ENCODE measurements at regions not wholly inside any gene's neighbourhood (a gene's known extent, or its start where the extent isn't known, plus 50 kb on each side); places are given as distances from the start of the nearest gene placed in this dataset.
"Not testable (repeated sequence)": the region's sequence is repeated elsewhere in the genome, so short reads cannot be mapped to it uniquely, and the experiment has no call there.

DNA sequence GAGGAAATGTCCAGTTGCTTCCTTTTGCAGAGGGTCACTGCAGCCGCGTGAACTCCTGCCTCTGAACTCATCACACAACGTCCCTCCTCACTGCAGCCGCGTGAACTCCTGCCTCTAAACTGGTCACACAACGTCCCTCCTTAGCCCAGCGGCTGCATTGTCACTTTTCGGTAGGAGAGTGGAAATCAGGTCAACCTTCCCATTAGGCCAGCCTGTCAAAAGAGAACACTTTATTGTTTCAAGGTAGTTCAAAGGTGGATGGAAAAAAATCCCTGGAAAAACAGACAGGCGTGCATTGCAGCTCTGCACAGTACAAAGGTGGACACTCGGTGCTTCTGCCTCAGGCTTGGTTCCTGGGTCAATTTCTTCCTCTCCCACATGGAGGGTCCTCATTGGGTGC lies 280.2 kb downstream of the FOXL1 start (continued):
- TF ChIP-seq ZSCAN29 (IDR thresholded peaks at IDR 0.05) = no peak
- no peak for TF ChIP-seq SUZ12 (IDR thresholded peaks at IDR 0.05; ENCODE audit: unreplicated experiment)
- no peak for TF ChIP-seq SP1 (IDR thresholded peaks at IDR 0.05; ENCODE audit: low read depth, low read length)

DNA sequence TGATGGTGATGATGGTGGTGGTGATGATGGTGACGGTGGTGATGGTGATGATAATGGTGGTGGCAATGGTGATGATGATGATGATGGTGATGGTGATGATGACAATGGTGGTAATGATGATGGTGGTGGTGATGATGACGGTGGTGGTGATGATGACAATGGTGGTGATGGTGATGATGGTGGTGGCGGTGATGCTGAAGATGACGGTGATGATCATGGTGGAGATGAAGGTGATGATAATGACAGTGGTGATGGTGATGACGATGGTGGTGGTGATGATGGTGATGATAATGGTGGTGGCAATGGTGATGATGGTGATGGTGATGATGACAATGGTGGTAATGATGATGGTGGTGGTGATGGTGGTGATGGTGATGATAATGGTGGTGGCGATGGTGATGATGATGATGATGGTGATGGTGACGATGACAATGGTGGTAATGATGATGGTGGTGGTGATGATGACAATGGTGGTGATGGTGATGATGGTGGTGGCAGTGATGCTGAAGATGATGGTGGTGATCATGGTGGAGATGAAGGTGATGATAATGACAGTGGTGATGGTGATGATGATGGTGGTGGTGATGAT lies 283.0 kb downstream of the FOXL1 start:
- H3K27ac ChIP-seq (ENCODE audit: control insufficient read depth, insufficient read depth); CTCF ChIA-PET; ATAC-seq; H3K4me2 ChIP-seq (ENCODE audit: control insufficient read depth, insufficient read depth); H4K20me1 ChIP-seq (ENCODE audit: control insufficient read depth, insufficient read depth); BruUV-seq (replicated peaks); RAD21 ChIA-PET (ENCODE audit: unreplicated experiment); H3K9ac ChIP-seq (ENCODE audit: control insufficient read depth, insufficient read depth, low read length); H3K4me1 ChIP-seq (ENCODE audit: control insufficient read depth, insufficient read depth, low read length); H3K27me3 ChIP-seq (replicated peaks in 1 of 2; ENCODE audit: control insufficient read depth in 2 of 2, insufficient read depth in 2 of 2, low read length in 1 of 2); DNase-seq (ENCODE audit: low read depth, low spot score); in situ Hi-C loops (cut with MboI); H2AFZ ChIP-seq (ENCODE audit: control insufficient read depth, low read depth, low read length); H3K4me3 ChIP-seq; H3K9me3 ChIP-seq (replicated peaks; ENCODE audit: control insufficient read depth, insufficient read depth, low read length); POLR2A ChIA-PET; intact Hi-C loops (cut with micrococcal nuclease; ENCODE audit: unreplicated experiment); FAIRE-seq; SMC1A ChIA-PET (ENCODE audit: uncharacterized antibody, unreplicated experiment); H3K79me2 ChIP-seq (ENCODE audit: control insufficient read depth, insufficient read depth, low read length); H3K36me3 ChIP-seq (ENCODE audit: control insufficient read depth in 2 of 2, insufficient read depth in 2 of 2, low read length in 1 of 2): not testable (repeated sequence)
- 62% methylated on average over 7 of the region's 7 CpGs for WGBS (ENCODE audit: insufficient coverage, insufficient replicate concordance, low lambda C conversion rate, missing lambda C conversion rate)

DNA sequence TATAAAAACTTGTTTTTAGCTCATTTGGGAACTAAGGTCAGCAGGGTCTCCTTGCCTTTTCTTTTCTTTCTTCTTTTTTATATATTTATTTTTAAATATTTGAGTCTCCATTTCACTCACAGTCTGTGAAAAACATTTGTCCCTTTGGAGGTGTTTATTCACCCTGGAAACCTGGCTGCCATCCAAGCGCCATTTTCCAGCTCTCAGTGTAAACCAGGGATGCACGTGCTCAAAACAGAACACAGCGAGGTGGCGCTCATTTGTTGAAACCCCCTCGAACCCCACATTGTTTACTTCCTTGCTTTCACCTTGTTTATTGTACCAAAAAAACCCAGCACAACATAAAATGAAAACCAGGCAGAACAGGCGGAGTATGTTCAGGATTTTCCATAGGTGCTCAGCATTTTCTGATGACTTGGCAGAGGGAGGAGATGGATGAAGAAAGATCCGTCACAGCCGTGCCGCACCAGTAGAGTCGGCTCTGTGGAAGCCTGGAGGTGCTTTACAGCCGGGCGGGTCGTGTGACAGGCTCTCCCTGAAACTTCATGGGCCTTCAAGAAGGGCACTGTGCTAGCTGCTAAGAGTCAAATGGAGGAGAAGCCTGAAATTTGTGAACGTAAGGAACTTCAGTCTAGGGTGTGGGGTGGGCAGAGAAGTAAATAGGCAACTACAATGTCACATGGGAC lies 284.4 kb downstream of the FOXL1 start:
- 47% methylated on average over 14 of the region's 14 CpGs for WGBS (ENCODE audit: insufficient coverage, insufficient replicate concordance, low lambda C conversion rate, missing lambda C conversion rate)
- ChIA-PET RAD21 (ENCODE audit: unreplicated experiment) (no interaction called here), SMC1A (ENCODE audit: uncharacterized antibody, unreplicated experiment) (no interaction called here), POLR2A (no interaction called here), CTCF (no interaction called here)
- no peak overlapping the region for H3K4me3 ChIP-seq
- ATAC-seq (no peak), DNase-seq (ENCODE audit: low read depth, low spot score) (no peak), FAIRE-seq (no peak)
- no peak overlapping the region for H2AFZ ChIP-seq (ENCODE audit: control insufficient read depth, low read depth, low read length)
- no peak overlapping the region for H3K9ac ChIP-seq (ENCODE audit: control insufficient read depth, insufficient read depth, low read length)
- H3K79me2 ChIP-seq (ENCODE audit: control insufficient read depth, insufficient read depth, low read length) = no peaks in the 10 kb centered on the region
- H3K27me3 ChIP-seq (replicated peaks in 1 of 2; ENCODE audit: control insufficient read depth in 2 of 2, insufficient read depth in 2 of 2, low read length in 1 of 2) = no peaks in the 10 kb centered on the region
- no TSS peak for BruUV-seq (replicated peaks)
- no peaks in the 10 kb centered on the region; the same call in 2 of the 3 replicates for H3K9me3 ChIP-seq (replicated peaks; ENCODE audit: control insufficient read depth, insufficient read depth, low read length)
- intact Hi-C loops (cut with micrococcal nuclease; ENCODE audit: unreplicated experiment) = no loop called here
- no peak overlapping the region for H3K4me2 ChIP-seq (ENCODE audit: control insufficient read depth, insufficient read depth)
- no peaks in the 10 kb centered on the region for H4K20me1 ChIP-seq (ENCODE audit: control insufficient read depth, insufficient read depth)
- H3K27ac ChIP-seq (ENCODE audit: control insufficient read depth, insufficient read depth) = no peak overlapping the region
- H3K36me3 ChIP-seq (ENCODE audit: control insufficient read depth in 2 of 2, insufficient read depth in 2 of 2, low read length in 1 of 2) = no peaks in the 10 kb centered on the region
- H3K4me1 ChIP-seq (ENCODE audit: control insufficient read depth, insufficient read depth, low read length) = no peaks in the 10 kb centered on the region
- in situ Hi-C loops (cut with MboI) = no loop called here
- TF ChIP-seq RBBP5 (conservative IDR thresholded peaks at IDR 0.05) = no peak
- no peak for TF ChIP-seq TCF12 (IDR thresholded peaks at IDR 0.05; ENCODE audit: low read depth, low read length)
- no peak for TF ChIP-seq MEF2B (IDR thresholded peaks at IDR 0.05; ENCODE audit: partially characterized antibody, poor library complexity, severe bottlenecking)
- no peak for TF ChIP-seq ESRRA (IDR thresholded peaks at IDR 0.05; ENCODE audit: low read length)
- no peak for TF ChIP-seq SPI1 (IDR thresholded peaks at IDR 0.05; ENCODE audit: borderline replicate concordance, insufficient read depth, low read depth, low read length)
- TF ChIP-seq, protein P1, sequence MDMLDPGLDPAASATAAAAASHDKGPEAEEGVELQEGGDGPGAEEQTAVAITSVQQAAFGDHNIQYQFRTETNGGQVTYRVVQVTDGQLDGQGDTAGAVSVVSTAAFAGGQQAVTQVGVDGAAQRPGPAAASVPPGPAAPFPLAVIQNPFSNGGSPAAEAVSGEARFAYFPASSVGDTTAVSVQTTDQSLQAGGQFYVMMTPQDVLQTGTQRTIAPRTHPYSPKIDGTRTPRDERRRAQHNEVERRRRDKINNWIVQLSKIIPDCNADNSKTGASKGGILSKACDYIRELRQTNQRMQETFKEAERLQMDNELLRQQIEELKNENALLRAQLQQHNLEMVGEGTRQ (IDR thresholded peaks at IDR 0.05; ENCODE audit: borderline replicate concordance, low read depth, low read length) = no peak
- no peak for TF ChIP-seq GATAD2B (conservative IDR thresholded peaks at IDR 0.05; ENCODE audit: low read depth)
- no peak for TF ChIP-seq SMC3 (IDR thresholded peaks at IDR 0.05; ENCODE audit: borderline replicate concordance, low read length)
- no peak for TF ChIP-seq SREBF1 (IDR thresholded peaks at IDR 0.05; ENCODE audit: low read length)
- TF ChIP-seq SIN3A (IDR thresholded peaks at IDR 0.05; ENCODE audit: low read depth, low read length) = no peak
- TF ChIP-seq SMAD5 (IDR thresholded peaks at IDR 0.05; ENCODE audit: low read depth) = no peak
- TF ChIP-seq CBFB (IDR thresholded peaks at IDR 0.05; ENCODE audit: low read depth) = no peak
- TF ChIP-seq, protein P2, sequence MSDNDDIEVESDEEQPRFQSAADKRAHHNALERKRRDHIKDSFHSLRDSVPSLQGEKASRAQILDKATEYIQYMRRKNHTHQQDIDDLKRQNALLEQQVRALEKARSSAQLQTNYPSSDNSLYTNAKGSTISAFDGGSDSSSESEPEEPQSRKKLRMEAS (IDR thresholded peaks at IDR 0.05; ENCODE audit: low read depth, low read length) = no peak
